ENCODE measurements at regions not wholly inside any gene's neighbourhood (a gene's known extent, or its start where the extent isn't known, plus 50 kb on each side); places are given as distances from the start of the nearest gene placed in this dataset.

GRCh38 chr1:244346972-244347618 is 104.6 kb downstream of the ADSS2 start:
- no peak overlapping the region for H3K27ac ChIP-seq
- no peak for DNase-seq
- peaks cover 6% of the 10 kb centered on the region for H3K4me1 ChIP-seq (ENCODE audit: insufficient read depth)
- no peaks in the 10 kb centered on the region for H3K36me3 ChIP-seq
- intact Hi-C loops (cut with DNase I) = no loop called here
- H3K27me3 ChIP-seq = no peaks in the 10 kb centered on the region
- H3K4me3 ChIP-seq = no peak overlapping the region
- TF ChIP-seq EP300 (IDR thresholded peaks at IDR 0.05) (no peak), CTCF (IDR thresholded peaks at IDR 0.05) (no peak), POLR2A (IDR thresholded peaks at IDR 0.05) (no peak)
- 70 to 79% (median 72%) methylated on average over 6 of the region's 6 CpGs for WGBS, 3 donors
- H3K9me3 ChIP-seq = no peaks in the 10 kb centered on the region

- no peaks in the 10 kb centered on the region for H3K9me3 ChIP-seq
- WGBS, 3 donors = 64 to 74% (median 73%) methylated on average over 3 of the region's 3 CpGs
- H3K4me1 ChIP-seq (ENCODE audit: insufficient read depth) = peaks cover 6% of the 10 kb centered on the region
- no peak overlapping the region for H3K27ac ChIP-seq
- no peak for DNase-seq
- H3K36me3 ChIP-seq = no peaks in the 10 kb centered on the region
- H3K27me3 ChIP-seq = no peaks in the 10 kb centered on the region
- intact Hi-C loops (cut with DNase I) = no loop called here
- TF ChIP-seq POLR2A (IDR thresholded peaks at IDR 0.05) (no peak), CTCF (IDR thresholded peaks at IDR 0.05) (no peak), EP300 (IDR thresholded peaks at IDR 0.05) (no peak)
- H3K4me3 ChIP-seq = no peak overlapping the region
Measured at GRCh38 chr1:244347942-244348341, 103.8 kb downstream of the ADSS2 start.

GRCh38 chr1:244349103-244349531 is 102.6 kb downstream of the ADSS2 start:
- TF ChIP-seq EP300 (IDR thresholded peaks at IDR 0.05) (no peak), POLR2A (IDR thresholded peaks at IDR 0.05) (no peak), CTCF (IDR thresholded peaks at IDR 0.05) (no peak)
- H3K27me3 ChIP-seq = no peaks in the 10 kb centered on the region
- H3K36me3 ChIP-seq = no peaks in the 10 kb centered on the region
- no peak overlapping the region for H3K27ac ChIP-seq
- H3K4me1 ChIP-seq (ENCODE audit: insufficient read depth) = peaks cover 6% of the 10 kb centered on the region
- DNase-seq = peak in 2 of 5 donors; percentile 26 to 53
- WGBS, 3 donors = 29 to 49% (median 49%) methylated on average over 8 of the region's 8 CpGs
- no peak overlapping the region for H3K4me3 ChIP-seq
- intact Hi-C loops (cut with DNase I) = no loop called here
- no peaks in the 10 kb centered on the region for H3K9me3 ChIP-seq

- TF ChIP-seq EP300 (IDR thresholded peaks at IDR 0.05) (no peak), CTCF (IDR thresholded peaks at IDR 0.05) (no peak), POLR2A (IDR thresholded peaks at IDR 0.05) (no peak)
- peaks cover 6% of the 10 kb centered on the region for H3K4me1 ChIP-seq (ENCODE audit: insufficient read depth)
- intact Hi-C loops (cut with DNase I) = no loop called here
- no peaks in the 10 kb centered on the region for H3K36me3 ChIP-seq
- no peaks in the 10 kb centered on the region for H3K9me3 ChIP-seq
- WGBS, 3 donors = 13 to 29% (median 25%) methylated on average over 8 of the region's 8 CpGs
- H3K27me3 ChIP-seq = no peaks in the 10 kb centered on the region
- no peak overlapping the region for H3K27ac ChIP-seq
- DNase-seq = no peak
- no peak overlapping the region for H3K4me3 ChIP-seq
Measured at GRCh38 chr1:244349581-244350001, 102.1 kb downstream of the ADSS2 start.

All from ovary (tissue), 7 donors.